ENCODE measurements at regions not wholly inside any gene's neighbourhood (a gene's known extent, or its start where the extent isn't known, plus 50 kb on each side); places are given as distances from the start of the nearest gene placed in this dataset.

- no peak for TF ChIP-seq POLR2AphosphoS5 (IDR thresholded peaks at IDR 0.05)
- TF ChIP-seq POLR2A (IDR thresholded peaks at IDR 0.05): no peak
Observed at GRCh38 chr11:96758957-96759356, 369.1 kb downstream of the JRKL start.
